NCI-H128 (cell line): ENCODE measurements at regions not wholly inside any gene's neighbourhood (a gene's known extent, or its start where the extent isn't known, plus 50 kb on each side); places are given as distances from the start of the nearest gene placed in this dataset.
"Not testable (repeated sequence)": the region's sequence is repeated elsewhere in the genome, so short reads cannot be mapped to it uniquely, and the experiment has no call there.

Experiments used
- DNase-seq: peaks from one replicate; lab custom pipeline; 2025; ENCODE audit not compliant: unreplicated experiment; lab: John Stamatoyannopoulos, UW

DNA sequence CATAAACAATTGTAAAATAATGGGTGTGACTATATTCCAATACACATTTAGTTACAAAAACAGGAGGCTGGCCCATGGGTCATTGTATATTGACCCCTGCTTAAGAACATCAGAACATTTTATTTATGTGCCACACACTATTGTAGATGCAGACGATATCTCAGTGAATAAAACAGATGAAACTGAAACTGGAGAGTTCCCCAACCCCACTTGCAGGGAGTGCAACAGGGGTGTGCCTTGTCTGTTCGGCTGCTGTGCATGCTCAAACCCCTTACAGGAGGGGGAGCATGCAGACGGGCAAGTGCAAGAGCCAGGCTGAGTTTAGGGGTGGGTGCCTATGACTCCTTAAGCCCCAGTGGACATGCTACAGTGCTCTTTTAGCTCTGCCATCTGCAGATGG lies 509.6 kb downstream of the IGSF11 start:
- DNase-seq: no peak

DNA sequence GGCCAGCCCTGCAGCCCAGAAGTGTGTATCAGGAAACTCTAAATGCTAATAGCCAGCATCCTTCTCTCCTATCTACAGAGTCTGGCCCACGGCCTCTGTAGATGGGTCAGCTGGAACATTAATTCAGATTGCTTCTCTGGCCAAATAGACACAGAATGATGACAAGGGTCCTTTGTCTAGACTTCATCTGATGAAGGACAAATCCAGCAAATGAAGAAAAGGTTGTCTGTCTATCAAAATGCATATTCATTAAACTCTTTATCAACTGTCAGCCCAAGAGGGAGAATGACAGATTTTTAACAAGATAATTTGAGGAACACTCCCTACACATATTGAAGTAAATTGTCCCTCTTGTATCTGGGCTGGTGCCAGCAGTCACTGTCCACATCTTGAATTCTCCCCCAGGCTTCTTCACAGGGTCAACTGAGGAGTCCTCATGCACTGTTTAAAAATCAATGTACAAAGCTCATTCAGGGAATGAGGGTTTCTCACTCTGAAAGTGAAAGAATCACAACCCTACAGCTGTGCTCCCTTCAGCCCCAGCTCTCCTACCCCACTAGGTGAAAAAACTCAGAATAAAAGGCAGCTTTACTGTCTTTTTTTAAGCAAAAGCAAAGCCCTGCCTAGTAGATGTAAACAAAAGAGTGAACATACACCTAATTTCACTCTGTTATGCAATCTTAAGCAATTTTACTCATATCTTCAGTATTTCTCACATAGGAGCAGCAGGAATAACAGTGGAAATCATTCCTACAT lies 507.7 kb downstream of the IGSF11 start:
- DNase-seq: no peak

DNA sequence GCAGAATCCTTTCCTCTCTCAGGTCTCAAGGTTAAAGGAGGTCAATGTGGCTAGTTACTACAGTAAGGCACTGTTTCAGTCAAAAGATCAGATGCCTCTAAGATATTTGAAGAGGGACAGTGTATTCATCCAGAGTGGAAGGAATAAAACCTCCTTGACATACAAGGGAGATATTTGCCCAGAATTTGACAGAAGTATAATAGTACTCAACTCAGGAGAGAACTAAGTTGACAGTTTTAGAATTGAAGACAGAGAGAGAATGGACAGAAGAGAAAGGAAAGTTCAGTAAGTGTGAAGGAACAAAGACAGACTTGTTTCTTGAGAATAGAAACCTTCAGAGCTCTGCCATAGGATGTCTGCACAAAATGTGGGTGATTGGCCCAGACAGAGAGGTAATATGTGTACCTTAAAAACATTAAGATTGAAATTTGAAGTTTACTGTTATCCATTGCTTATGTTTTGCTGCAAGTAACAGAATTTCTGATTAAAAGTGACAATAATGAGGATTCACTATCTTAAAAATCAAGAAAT lies 507.1 kb downstream of the IGSF11 start:
- DNase-seq: no peak

DNA sequence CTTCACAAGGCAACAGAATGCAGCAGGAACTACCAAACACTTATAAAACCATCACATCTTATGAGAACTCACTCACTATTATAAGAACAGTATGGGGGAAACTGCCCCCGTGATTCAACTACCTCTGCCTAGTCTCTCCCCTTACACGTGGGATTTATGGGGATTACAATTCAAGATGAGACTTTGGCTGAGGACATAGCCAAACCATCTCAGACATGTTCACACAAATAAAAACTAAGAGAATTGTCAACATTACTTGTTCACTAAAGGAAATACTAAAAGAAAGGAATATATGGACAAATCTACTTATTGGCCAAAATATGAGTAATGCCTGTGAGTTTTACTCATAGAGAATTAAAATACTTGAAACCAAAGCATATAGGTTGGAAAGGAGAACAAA lies 505.1 kb downstream of the IGSF11 start:
- DNase-seq: no peak

DNA sequence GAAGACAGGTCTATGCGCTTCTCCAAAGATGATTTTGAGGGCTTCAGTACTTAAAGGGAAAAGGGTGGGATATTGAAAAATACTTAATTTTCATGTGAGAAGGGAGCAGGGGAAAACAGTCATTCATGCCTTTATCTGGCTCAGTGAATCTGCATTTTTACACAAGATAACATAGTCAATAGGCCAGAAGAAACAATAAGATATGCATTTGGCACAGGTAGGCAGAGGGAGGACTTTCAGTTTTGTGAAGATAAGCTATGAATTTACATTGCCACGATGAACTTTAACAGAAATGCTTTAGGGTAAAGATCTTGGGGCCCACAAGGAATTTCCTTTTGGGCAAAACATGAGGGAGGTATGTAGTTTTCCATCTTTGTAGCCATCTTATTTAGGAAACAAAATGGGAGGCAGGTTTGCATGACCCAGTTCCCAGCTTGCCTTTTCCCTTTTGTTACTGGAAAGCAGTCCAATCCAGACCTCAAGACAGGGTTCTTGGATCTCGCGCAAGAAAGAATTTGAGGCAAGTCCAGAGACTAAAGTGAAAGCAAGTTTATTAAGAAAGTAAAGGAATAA lies 504.2 kb downstream of the IGSF11 start:
- DNase-seq: no peak

DNA sequence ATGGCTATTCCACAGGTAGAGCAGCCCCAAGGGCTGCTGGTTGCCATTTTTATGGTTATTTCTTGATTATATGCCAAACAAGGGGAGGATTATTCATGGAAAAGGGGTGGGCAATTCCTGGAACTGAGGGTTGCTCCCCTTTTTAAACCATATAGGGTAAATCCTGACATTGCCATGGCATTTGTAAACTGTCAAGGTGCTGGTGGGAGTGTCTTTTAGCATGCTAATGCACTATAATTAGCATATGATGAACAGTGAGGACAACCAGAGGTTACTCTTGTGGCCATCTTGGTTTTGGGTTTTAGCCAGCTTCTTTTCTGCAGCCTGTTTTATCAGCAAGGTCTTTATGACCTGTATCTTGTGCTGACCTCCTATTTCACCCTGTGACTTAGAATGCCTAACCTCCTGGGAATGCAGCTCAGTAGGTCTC lies 503.7 kb downstream of the IGSF11 start:
- DNase-seq: not testable (repeated sequence)

DNA sequence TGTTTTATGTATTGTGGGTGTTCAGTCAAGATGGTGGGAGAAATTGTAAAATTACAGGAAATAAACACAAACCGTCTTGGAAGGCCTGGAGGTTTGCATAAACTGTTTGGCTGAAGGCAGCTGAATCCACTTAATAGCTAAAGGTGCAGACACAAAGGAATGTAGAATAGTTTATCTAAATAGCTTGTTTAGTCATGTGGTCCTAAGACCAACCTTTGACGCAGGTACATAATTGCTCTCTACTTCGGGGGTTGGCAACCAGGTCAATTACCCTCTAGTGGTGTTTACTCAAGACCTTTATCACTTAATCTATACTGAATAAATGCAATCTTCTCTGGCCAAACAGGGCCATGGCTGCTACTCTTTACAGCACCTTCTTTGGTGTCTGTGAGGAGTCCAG lies 502.8 kb downstream of the IGSF11 start:
- no peak for DNase-seq

DNA sequence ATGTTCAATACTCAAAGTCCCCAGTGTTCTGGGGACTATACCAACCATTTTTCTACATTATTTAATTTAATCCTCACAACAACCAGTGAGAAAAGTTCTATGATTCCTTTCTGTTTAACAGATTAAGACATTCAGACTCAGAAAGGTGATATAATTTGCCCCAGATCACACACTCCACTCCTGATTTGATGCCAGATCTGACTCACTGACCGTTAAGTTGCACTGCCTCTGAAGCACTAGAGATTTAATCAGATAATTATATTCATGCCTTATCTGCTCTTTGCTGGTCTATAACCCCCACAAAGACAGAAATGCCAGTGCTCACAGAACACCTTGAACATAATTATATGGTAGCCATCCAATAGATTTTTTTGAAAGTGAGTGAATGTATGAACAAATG lies 501.0 kb downstream of the IGSF11 start:
- DNase-seq: no peak

DNA sequence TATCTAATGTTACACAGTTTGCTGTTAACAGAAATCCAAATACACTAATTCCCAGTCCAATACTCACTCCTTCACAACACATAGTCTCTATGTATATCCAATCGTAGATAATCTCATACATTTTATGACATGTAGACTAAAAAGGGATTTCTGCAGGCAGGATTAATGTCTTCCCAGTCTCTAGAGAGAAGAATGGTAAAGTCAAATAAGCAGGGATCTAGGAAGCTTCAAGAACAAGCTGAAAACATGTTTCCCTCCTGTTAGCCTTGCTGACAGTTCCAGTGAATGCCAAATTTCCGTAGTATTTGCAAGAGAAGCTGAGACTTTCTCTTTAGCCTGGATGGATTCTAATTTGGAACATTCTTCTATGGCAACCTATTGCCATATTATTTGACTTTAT lies 500.1 kb downstream of the IGSF11 start:
- no peak for DNase-seq

DNA sequence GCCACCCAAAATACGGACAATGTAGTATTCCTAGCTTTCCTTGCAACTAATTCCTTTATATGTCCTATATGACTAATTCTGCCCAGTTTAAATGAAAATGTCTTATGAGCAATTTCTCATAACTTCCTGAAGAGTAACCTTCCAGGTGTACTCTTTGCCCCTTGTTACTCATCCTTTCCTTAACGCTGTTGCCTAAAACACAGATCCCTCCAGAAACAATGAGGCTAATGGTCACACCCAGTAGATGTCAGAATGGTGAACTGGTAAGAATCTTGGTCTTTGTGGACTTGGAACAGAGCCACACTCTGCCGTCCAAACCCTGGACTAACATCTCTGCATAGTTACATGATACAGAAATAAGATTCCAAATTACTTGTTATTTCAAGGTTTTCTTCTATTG lies 497.9 kb downstream of the IGSF11 start:
- no peak for DNase-seq

DNA sequence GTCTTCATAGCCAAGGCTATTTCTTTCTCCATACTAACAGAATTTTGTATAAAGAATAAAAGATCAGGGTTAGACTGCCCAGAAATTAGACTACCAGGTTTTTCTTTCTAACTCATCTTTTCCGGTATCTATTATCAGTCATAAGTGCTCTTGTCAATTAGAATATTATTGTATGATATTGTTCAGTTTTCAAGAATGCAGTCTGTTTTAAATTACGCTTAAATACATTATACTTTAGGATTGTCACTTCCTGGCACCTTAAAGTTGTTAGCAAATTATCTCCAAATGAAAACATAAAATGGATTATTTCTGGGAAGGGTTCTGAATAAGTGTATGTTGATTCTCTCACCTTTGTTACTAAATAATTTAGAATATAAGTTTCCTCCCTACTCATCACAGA lies 497.2 kb downstream of the IGSF11 start:
- DNase-seq: no peak

DNA sequence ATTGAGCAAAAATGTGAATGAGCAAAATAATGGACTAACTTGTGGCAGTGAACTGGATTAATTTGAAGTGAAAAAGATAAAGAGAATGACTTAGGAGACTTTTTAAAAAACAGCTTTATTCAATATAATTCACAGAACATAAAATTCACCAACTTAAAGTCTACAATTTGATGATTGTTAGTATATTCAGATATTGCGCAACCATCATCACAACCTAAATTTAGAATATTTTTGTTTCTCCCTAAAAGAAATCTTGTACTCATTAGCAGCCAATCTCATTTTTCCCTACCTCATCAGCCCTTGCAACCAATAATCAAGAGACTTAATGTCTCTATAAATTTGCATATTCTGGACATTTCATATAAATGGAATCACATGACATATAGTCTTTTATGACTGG lies 496.5 kb downstream of the IGSF11 start:
- DNase-seq: no peak

DNA sequence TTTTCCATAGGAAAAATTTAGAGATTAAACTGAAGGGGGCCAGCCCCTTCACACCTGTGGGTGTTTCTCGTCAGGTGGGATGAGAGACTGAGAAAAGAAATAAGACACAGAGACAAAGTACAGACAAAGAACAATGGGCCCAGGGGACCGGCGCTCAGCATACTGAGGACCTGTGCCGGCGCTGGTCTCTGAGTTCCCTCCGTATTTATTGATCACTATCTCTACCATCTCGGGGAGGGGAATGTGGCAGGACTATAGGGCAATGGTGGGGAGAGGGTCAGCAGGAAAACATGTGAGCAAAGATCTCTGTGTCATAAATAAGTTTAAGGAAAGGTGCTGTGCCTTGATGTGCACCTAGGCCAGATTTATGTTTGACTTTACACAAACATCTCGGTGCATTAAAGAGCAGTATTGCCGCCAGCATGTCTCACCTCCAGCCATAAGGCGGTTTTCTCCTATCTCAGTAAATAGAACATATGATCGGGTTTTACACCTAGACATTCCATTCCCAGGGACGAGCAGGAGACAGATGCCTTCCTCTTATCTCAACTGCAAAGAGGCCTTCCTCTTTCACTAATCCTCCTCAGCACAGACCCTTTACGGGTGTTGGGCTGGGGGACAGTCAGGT lies 494.7 kb downstream of the IGSF11 start:
- not testable (repeated sequence) for DNase-seq

DNA sequence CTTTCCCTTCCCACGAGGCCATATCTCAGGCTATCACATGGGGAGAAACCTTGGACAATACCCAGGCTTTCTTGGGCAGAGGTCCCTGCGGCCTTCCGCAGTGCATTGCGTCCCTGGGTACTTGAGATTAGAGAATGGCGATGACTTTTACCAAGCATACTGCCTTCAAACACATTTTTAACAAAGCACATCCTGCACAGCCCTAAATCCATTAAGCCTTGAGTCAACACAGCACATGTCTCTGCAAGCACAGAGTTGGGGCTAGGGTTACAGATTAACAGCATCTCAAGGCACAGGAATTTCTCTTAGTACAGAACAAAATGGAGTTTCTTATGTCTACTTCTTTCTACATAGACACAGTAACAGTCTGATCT lies 494.2 kb downstream of the IGSF11 start:
- DNase-seq: not testable (repeated sequence)

DNA sequence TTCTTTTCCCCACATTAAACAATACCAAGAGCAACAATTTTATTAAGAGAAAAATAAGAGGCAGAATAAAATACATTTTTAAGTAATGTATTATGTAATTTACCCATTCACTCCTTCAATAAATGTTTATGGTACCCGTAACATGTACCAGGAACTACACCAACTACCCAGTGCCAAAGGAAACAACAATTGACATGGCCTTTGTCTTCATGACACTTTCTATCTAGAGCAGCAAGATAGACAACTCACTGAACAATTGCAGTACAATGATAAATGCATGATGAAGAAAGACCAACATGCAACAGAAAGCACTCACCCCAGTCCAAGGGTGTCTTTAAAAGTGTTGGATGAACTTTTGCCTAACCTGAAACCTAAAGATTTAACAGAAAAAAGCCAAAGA lies 493.8 kb downstream of the IGSF11 start:
- no peak for DNase-seq

DNA sequence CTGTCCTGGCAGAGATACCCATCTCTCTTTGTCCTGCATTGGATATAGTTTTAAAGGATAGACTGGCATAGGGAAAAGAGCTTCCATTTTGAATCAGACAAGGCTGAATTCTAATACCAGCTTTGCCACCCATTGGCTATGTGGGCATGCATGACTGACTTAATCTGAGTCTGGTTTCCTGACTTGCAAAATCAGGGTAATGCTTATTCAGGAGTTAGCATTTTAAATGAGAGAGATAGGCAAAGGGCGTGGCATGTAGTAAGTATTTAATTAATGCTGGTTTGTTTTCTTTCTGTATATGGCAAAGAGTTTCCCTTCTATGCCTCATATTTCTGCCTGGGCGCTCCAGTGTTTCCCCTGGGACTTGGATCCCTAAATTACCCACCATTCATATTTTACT lies 492.9 kb downstream of the IGSF11 start:
- DNase-seq: no peak

DNA sequence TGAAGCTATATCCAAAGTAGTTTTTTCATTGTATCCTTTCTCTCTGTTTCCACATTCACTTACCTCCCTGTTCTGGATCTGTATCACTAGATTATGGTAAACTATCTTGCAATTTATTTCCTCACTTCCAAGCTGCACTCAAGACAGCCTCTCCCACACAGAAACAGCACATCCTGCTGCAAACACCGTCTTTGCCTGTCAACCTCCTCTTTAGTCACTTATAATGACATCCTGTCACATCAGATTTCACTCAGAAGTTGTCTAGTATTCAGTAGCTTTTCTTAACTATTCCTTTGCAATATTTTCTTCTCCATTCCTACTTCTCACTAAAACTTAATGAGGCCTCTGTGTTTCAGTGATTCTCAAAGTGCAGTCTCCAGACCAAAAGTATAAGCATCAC lies 490.8 kb downstream of the IGSF11 start:
- DNase-seq: no peak

DNA sequence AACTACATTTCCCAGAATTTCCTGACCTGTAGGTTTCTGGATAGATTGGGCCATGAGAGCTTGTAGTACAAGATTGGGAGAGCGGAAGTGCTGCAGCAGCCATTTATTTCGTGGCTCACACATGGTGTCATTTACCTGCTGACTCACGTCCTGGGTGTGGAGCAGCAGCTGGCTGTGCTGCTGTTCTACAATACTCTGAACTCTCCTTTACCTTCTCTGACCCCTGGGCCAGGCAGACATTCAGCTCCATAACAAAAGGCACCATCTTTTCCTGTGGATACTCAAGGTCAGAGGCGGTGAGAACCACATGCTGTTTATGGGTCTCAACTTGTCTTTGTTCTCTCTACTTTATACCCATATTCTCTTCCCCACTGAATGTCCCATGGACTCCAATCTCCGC lies 490.2 kb downstream of the IGSF11 start:
- DNase-seq: no peak

DNA sequence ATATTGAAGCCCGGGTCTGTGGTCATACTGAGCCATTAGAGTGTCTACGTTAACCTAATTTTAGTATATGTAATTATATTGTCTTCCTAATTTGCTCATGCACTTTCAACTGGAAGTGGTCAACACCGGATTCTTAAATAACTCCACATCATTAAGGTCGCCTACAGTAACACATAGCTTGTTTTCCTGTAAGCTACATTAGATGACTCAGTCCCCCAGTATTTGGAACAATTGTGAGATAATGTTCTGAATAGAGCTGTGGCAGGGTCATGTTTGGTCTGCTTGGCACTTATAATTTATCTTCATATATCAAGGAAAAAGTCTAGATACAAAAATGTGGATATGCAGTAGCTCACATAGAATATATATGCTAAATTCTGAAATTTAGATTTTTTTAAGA lies 486.2 kb downstream of the IGSF11 start:
- DNase-seq: no peak

DNA sequence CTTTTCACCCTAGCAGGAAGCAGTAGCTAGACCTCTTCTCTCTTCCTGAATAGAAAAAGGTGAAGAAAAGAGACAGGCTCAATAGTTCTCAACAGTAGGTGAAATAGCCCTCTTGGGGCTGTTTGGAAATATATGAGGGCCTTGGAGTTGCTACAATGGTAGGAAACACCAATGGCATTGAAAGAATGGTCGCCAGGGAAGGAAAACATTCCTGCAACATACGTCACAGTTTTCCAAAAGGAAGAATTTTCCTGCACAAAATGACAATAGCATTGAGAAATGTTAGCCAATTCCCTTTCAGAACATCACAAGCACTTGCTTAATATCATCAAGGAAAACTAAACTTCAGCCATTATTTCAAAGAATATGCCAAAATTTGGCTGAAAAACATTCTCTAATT lies 484.5 kb downstream of the IGSF11 start:
- no peak for DNase-seq

DNA sequence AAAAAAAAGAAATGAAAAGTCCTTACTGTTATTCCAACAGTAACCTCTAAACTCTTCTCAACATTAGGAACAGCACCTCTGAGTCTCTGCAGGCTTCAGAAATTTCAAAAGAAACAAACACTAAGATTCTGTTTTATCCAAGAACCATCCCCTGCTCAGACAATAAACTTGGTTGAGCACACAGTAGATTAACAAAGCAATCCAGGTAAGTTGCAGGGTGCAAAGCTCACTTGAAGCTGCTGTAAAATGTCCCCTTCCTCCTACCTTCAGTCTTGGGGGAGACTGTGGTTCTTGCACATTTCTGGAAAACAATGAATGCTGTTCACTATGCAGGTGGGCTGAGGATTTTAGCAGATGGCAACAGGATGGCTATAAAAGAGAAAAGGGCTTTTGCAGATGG lies 484.1 kb downstream of the IGSF11 start:
- DNase-seq: no peak

DNA sequence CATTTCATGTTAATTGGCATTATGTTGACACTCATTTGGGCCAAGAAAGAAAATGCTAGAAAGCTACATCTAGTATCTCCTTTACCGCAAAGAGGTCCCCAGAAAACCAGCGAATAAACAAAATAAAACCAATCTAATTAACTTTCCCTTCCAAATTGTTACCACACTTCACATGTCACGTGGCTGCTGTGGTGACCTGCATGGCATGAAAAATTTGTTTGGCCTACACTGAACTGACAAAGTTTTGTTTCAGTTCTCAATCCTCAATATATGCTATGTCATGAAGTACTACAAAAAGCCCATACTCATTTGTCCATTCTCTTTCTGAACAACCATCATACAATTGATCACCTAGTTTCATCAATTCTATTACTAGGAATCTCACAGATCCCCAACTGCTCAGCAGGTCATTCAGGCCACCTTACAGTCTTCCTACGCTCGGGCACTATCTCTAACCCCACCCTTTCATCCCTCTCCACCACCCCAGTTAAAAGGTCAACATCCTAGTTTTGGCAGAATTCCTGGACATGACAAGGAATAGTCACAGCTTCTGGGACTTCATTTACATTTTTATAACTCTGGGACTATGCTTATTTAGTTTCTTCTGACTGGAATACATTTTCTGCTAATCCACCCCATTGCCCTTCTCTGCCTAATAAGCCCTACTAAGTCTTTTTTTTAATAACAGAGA lies 480.4 kb downstream of the IGSF11 start:
- DNase-seq: no peak
